ENCODE measurements at regions not wholly inside any gene's neighbourhood (a gene's known extent, or its start where the extent isn't known, plus 50 kb on each side); places are given as distances from the start of the nearest gene placed in this dataset.
A peak's percentile ranks its signal among the peaks of the same experiment; 100 is the strongest.

DNA sequence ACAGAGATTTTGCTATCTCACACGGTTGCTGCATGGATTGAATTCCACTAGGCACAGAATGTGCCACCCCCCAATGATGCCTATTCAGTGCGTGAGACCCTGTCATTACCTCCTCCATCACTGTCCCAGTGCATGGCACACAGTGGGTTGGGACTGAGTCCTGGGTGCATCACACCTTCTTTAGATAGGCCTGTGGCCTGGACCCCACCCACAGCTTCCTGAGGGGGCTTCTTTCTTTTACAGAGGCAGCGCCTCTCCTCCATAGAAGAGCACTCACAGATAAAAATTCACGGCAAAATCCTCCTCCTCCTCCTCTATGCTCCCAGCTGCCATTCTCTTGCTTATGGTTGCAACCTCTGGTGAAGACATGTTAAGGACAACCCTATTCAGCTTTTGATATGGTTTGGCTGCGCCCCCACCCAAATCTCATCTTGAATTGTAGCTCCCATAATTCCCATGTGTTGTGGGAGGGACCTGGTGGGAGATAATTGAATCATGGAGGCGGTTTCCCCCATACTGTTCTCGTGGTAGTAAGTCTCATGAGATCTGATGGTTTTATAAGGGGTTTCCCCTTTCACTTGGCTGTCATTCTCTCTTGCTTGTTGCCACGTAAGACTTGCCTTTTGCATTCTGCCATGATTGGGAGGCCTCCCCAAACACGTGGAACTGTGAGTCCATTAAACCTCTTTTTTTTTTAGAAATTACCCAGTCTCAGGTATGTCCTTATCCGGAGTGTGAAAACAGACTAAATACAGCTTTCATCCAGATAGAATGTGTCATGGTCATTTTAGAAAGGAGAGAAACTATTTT is 147.6 kb downstream of the KLF13 start:
- no peak for DNase-seq

DNA sequence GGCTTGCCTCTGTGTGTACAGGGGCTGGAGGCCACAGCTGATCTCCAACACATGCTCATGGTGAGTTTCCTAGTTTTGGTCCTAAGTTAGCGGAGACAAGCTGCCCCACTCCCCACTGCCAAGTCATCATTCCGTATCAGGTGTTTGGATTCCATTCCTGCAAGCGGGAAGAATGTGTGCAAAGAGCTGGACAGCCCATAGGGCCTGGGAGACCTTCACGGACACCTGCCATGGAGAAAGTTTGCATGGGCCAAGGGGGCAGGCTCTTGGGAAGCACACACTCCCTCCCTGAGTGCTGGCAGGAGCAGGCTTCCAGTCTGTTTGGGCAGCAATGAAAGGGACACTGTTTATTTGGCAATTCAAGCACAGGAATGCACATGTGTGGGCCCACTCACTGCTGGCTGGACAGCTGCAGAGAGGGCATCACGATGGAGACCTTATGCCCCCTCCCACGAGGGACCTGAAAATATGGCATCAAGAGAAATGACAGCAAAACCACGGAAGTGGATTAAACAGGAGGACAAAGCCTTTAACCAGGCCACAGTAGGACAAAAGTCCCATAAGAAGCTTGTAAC is 149.7 kb downstream of the KLF13 start:
- DNase-seq = no peak

DNA sequence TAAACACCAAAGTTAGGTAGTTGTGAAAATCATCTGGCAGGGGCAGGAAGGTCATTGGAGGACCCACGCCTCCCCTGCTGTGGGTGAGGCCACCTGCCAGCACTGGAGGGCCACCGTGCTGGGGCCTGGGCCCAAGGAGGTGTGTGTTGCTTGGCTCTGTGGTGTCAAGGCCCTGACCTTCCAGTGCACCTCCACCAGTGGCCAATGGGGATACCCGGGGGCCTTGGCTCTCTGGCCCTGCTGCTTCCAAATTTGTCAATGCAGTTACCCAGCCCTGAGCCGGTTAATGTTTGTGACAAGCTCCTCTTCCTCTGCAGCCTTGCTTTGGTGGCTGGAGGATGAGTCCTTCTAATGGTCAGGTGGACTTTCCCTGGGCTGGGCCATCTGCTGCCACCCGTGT is 150.2 kb downstream of the KLF13 start:
- DNase-seq = no peak

DNA sequence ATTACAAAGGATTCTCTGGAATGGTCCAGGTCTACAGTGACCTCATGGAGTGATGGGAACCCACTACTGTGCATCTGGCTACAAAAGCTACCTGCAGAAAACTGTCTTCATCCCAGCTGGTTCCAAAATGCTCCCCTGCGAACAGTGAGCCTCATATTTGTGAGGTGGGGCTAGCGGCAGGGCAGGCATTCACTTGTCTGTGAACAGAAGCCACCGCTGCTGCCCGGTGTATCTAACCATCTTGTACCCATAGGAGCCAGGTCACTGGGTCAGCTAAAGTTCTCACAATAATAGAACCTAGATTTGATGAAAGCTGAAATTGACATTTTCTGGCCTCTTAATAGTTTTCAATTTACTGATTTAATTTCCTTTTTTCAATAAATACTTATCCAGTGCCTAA is 150.7 kb downstream of the KLF13 start:
- no peak for DNase-seq

DNA sequence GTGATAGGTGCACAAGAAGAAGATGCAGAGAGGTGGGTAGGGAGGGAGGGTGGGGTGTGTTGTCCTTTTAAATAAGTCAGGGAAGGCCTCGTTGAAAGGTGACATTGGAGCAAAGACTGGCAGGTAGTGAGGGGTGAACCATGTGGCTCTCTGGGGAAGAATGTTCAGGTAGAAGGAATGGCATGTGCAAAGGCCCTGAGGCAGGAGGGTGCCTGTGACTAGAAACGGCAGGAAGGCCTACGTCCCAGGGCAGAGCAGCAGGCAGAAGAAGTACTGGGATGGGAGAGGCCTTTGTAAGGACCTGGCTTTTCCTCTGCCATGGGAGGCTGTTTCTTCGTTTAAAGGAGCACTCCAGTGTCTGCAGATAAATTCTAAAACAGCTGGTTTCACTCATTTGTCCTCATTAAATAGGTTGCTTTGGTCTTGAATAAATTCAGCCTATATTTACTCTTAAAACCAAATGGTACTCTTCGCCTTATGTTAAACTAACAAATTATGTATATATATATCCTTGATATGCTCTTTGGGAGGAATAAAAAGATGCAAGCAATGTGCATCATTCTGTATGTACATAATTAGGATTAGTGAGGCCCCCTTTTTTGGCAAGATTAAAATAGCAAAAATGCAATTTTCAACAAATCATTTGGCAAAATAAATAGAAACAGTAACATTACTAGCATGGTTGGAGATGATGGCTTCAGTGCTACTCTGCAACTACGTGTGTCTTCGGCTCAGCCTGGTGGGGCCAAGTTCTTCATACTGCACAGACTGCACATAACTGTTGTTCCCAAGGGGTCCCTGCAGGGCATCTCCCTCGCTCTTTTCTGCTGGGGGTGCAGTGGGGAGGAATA is 151.4 kb downstream of the KLF13 start:
- no peak for DNase-seq

DNA sequence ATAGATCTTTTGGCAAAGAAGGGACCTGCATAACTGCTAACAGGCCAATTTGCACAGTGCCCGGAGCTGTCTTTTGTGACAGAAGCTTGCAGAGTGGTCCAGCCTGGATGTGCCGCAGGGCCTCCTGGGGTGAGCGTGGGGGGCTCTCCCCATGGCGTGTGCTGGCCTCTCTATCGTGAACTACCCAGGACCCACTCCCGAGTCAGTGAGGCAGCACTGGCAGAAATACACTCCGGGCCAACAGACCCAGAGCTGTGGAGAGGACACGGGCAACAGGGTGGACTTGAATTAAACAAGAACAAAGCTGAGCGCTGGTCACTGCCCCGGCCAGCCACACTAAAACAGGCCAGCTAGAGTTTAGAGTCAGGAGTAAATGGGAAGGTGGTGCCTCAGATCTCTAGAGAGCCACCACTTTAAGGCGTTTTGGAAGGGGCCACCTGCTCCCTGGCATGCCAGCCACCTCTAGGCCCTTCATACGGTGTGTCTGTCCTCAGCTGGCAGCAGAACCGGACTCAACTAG is 152.1 kb downstream of the KLF13 start:
- no peak for DNase-seq

GRCh38 chr15:31480356-31481025 is 153.9 kb downstream of the KLF13 start:
- peak; percentile 41 for DNase-seq

GRCh38 chr15:31481142-31481541 is 154.5 kb downstream of the KLF13 start:
- DNase-seq = no peak

DNA sequence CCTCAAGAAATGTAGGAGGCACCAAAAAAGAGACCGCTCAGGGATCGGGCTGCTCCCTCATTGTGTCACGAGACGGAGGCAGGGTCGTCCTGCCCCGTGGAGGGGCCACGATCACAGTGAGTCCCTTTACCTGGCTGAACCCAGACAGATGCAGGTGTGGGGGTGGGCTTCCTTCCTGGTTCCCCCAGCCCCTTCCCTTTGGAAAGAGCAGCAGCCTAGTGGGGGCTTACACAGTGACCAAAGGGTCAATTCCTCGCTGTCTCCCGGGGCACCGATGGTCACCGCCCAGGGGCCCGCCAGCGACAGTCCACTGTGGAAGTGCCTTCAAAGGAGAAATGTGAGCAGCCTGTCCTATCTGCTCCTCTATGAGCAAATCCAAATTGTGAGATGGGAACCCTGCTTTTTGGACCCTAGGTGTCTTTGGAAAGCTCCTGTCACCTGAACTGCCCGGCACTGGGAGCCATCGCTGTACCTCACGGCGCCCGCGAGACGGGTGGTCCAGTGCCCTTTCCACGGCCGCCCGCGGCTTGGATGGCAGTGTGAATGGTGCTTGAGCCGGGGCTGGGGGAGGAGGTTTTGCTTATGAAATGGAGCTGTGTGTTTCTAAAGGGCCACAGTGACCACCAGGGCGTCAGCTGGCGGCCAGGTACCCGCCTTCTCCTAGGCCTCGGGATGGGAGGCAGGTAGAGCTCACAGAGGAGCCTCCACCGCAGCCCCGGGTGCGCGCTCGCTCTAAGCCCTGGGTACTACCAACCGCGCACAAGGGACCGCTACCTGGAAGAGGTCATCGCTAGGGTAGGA is 155.7 kb downstream of the KLF13 start:
- DNase-seq = no peak

GRCh38 chr15:31483053-31483985 is 156.7 kb downstream of the KLF13 start:
- no peak for DNase-seq

- no peak for DNase-seq
Measured at GRCh38 chr15:31483986-31484951, 157.6 kb downstream of the KLF13 start.

- DNase-seq = no peak
Measured at GRCh38 chr15:31484986-31485385, 158.4 kb downstream of the KLF13 start.

DNA sequence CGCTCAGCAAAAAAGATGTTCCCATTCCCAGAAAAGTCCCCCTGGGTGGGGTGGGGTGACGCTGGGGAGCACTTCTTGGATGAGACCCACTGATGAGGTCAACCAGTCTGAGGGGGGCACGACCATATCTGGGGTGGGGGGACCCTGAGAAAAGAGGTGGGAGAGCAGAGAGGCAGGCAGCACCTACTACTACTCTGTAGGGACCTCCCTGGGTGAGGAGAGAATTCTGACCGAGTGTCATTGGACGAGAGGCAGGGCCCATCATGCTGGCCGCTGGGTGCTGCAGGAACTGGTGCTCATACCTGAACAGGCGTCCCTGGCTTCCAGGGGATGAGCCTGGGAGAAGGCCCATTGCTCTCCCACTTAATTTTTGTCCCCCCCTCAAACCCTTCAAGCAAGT is 158.8 kb downstream of the KLF13 start:
- no peak for DNase-seq

- DNase-seq = no peak
Measured at GRCh38 chr15:31485911-31486461, 159.4 kb downstream of the KLF13 start.

DNA sequence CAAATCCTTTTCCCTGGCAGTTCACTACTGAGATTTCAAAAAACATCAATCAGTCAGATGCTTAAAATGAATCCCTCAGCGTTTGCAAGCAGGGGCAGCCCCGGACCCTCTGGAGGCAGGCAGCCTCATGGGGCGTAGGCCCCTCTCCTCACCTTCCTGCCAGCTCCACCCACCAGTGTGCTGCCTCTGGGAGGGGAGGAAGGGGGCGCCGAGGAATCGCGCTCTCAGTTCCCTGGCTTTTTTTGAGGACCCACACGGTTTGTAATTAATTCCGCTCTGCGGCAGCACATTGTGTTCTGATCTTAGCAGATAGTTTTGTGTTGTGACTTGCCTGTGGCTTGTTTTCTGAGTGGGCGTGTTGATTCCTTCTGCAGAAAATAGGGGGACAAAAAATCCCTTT is 159.9 kb downstream of the KLF13 start:
- DNase-seq = no peak

GRCh38 chr15:31486906-31487695 is 160.5 kb downstream of the KLF13 start:
- no peak for DNase-seq

- no peak for DNase-seq
Measured at GRCh38 chr15:31487811-31488436, 161.3 kb downstream of the KLF13 start.

Data from NCI-H2171 (cell line).